Type B pancreatic cell (in vitro differentiated cells): ENCODE measurements at regions not wholly inside any gene's neighbourhood (a gene's known extent, or its start where the extent isn't known, plus 50 kb on each side); places are given as distances from the start of the nearest gene placed in this dataset.

Experiments used
- DNase-seq: peaks from one replicate; pipeline ENCODE4 v3.0.0; 2021; ENCODE audit warnings: mixed read lengths; ENCODE audit not compliant: unreplicated experiment; ENCODE audit errors: extremely low spot score
- H3K27ac Mint-ChIP-seq: 2 replicates; pipeline ENCODE4 v1.8.0; 2021; ENCODE audit warnings: mild to moderate bottlenecking, mixed read lengths
- H3K27me3 Mint-ChIP-seq: 2 replicates; pipeline ENCODE4 v1.8.0; 2021; ENCODE audit warnings: mixed read lengths
- H3K36me3 Mint-ChIP-seq: 2 replicates; pipeline ENCODE4 v1.8.0; 2021; ENCODE audit warnings: mixed read lengths
- H3K4me1 Mint-ChIP-seq: one replicate; pipeline ENCODE4 v1.8.0; 2021; ENCODE audit warnings: mixed read lengths; ENCODE audit not compliant: unreplicated experiment
- H3K4me3 Mint-ChIP-seq: 2 replicates; pipeline ENCODE4 v1.8.0; 2021; ENCODE audit warnings: mild to moderate bottlenecking, mixed read lengths
- H3K9me3 Mint-ChIP-seq: 2 replicates; pipeline ENCODE4 v1.8.0; 2021; ENCODE audit warnings: mixed read lengths
- CTCF ChIP-seq: fragments of 200-600 bp; sonication (generic); conservative IDR thresholded peaks from 2 replicates; pipeline ENCODE4 v1.5.0; 2021; ENCODE audit warnings: antibody characterized with exemption, mild to moderate bottlenecking

GRCh38 chr17:79429864-79430494, 180.9 kb downstream of the RBFOX3 start:
- Mint-ChIP-seq H3K27ac (no peak overlapping the region), H3K36me3 (no peaks in the 10 kb centered on the region)

GRCh38 chr17:79428988-79429387, 181.9 kb downstream of the RBFOX3 start:
- H3K9me3 Mint-ChIP-seq, result no peaks in the 10 kb centered on the region
- no peaks in the 10 kb centered on the region for H3K36me3 Mint-ChIP-seq
- H3K4me3 Mint-ChIP-seq, result no peak overlapping the region
- H3K4me1 Mint-ChIP-seq, result peaks cover 7% of the 10 kb centered on the region
- no peak for TF ChIP-seq CTCF
- H3K27ac Mint-ChIP-seq, result no peak overlapping the region
- DNase-seq, result no peak
- H3K27me3 Mint-ChIP-seq, result peaks cover 42% of the 10 kb centered on the region

More at GRCh38 chr17:79429864-79430494, 180.9 kb downstream of the RBFOX3 start:
- peaks cover under 1% of the 10 kb centered on the region for H3K4me1 Mint-ChIP-seq
- H3K9me3 Mint-ChIP-seq, result no peaks in the 10 kb centered on the region
- H3K4me3 Mint-ChIP-seq, result no peak overlapping the region
- peaks cover 44% of the 10 kb centered on the region for H3K27me3 Mint-ChIP-seq
- TF ChIP-seq CTCF, result no peak
- no peak for DNase-seq

GRCh38 chr17:79427621-79428539, 183.0 kb downstream of the RBFOX3 start:
- no peaks in the 10 kb centered on the region for H3K36me3 Mint-ChIP-seq
- no peak overlapping the region for H3K27ac Mint-ChIP-seq
- H3K27me3 Mint-ChIP-seq, result peaks cover 40% of the 10 kb centered on the region
- H3K9me3 Mint-ChIP-seq, result no peaks in the 10 kb centered on the region
- H3K4me3 Mint-ChIP-seq, result no peak overlapping the region
- no peak for TF ChIP-seq CTCF
- H3K4me1 Mint-ChIP-seq, result peaks cover 10% of the 10 kb centered on the region
- DNase-seq, result no peak

DNA sequence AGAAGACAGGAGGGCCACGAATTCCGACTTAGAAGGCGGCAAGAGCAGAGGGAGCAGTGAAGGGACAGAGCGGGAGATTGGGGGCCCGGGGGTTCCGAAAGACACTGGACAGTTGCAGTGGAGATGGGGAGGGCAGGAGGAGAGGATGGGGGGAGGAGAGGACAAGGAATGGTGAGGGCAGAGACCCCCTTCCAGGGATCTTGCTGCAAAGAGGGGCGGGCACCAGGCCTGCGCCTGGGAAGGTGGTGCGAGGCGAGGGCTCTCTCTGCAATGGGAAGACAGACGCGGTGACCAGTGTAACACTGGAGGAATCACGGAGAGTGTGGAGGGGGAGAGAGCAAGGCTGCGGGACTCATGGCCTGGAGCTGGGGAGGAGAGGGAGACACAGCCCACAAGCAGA, 185.2 kb downstream of the RBFOX3 start:
- Mint-ChIP-seq H3K36me3 (no peaks in the 10 kb centered on the region), H3K4me3 (no peak overlapping the region), H3K9me3 (no peaks in the 10 kb centered on the region), H3K27ac (no peak overlapping the region), H3K4me1 (peaks cover 10% of the 10 kb centered on the region), H3K27me3 (peaks cover 33% of the 10 kb centered on the region)
- no peak for TF ChIP-seq CTCF
- no peak for DNase-seq

DNA sequence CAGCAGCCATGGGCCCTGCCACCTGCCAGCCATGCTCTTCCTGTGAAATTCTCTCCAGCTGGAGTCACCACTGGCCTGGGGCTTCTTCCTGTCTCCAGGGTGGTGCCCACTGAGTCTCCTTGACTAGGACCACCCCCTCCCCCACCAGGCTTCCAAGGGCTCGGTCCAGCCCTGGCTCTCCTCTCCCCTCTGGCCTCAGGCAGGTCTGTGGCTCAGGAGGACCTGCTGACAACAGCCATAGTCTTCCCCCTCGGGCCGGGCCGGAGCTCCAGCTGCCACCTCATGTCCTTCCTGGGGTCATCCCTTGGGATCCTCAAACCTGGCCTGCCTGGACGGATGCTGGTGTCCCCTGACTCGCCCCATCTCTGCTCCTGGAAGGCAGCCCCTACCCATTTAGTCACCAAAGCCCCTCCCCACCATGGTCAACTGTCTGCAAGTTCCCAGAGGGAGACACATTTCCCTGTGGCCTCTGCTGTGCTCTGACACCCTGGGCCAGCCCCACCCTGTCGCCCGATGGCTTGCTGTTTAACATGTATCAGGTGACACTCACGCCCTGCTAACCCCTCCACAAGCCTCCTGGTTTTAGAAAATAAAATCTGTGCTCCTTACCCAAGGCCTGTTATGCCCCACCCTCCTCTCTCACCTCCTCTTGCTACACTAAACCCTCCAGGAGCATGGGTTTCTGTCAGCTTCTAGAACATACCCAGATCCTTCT, 186.2 kb downstream of the RBFOX3 start:
- no peak overlapping the region for H3K27ac Mint-ChIP-seq
- H3K36me3 Mint-ChIP-seq, result no peaks in the 10 kb centered on the region
- DNase-seq, result no peak
- H3K27me3 Mint-ChIP-seq, result peaks cover 33% of the 10 kb centered on the region
- no peak overlapping the region for H3K4me3 Mint-ChIP-seq
- TF ChIP-seq CTCF, result no peak
- no peaks in the 10 kb centered on the region for H3K9me3 Mint-ChIP-seq
- H3K4me1 Mint-ChIP-seq, result peaks cover 14% of the 10 kb centered on the region
